ENCODE measurements at regions not wholly inside any gene's neighbourhood (a gene's known extent, or its start where the extent isn't known, plus 50 kb on each side); places are given as distances from the start of the nearest gene placed in this dataset.

DNA sequence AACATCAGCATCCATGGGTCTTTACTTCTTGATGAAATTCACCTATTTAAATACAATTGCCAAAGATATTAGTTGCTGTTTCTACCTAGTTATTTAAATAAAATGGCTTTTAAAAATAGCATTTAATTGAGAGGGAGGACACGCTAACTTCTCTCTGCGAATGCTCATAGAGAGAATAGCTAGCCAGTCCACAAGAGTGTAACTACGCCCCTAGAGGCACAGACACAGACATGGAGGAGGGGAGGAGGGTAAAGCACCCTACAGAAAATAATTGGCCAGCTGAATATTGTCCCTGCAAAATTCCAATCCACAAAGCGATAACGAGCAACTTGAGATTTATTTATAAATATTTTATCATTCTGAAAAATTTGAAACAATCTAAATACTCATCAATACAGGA lies 97.0 kb upstream of the PAPOLG start:
- no peak for DNase-seq

DNA sequence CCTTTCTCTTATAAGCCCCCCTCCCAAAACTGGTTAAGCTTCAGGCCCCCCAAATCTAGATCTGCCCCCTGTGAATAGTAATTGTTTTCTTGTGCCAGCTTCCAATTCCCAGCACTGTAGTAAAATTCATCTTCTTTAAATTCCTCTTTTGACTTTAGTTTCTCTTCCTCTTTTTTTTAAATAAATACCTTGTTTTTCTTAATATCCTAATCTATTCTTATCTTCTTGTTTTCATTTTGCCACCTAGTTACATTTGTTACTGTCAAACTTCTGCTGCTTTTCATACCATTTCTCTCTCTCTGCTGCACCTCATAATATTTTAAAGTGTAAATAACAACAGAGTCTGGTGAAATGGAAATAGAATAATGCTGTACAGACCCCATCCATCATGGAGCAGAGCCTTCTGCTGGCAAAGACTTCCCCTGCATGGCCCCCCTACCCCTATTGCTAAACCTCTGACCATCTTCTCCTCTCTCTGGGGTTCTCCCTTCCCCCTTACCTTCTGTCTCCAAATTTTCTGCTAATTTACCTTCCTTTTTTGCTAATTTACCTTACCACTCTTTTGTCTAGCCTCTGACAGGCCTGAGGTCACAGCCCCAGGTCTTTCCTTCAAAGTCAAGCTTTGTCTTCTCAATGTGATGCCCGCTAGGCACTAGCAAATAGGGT lies 94.9 kb upstream of the PAPOLG start:
- no peak for DNase-seq

DNA sequence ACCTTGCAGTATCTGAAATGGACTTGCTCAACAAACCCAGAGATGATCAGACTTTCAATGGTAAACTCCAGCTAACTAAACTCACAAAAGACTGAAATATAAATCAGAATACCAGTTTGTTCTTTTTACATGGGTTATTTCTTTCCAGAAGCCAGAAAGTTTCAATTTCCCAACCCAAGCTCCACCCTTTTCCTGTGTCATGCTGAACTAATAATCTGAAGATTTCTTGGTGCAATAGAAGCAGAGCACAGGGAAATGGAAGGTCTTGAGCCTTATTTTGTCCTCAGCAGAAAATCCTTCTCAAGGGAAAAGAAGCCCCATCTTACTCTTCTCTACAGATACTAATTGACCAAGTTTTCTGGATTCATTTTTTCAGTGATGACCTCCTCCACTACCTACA lies 93.3 kb upstream of the PAPOLG start:
- no peak for DNase-seq

DNA sequence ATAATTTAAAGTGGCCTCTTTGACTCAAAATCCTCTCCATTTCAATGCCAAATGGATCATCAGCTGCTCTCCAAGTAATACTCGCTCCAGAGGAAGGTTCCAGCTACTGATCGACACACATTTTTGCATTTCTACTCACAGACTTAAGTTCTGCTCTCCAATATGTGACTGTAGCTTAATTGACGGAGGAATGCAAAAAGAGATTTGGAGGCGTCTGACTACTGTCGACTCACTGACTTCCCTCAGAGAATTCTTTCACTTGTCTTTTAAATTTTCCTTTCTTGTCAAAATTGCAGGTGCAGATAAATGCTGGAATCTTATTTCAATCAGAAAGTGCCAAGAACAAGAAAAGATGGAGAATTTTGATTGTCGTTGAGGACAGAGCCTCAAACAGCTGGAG lies 84.1 kb upstream of the PAPOLG start:
- DNase-seq = no peak

DNA sequence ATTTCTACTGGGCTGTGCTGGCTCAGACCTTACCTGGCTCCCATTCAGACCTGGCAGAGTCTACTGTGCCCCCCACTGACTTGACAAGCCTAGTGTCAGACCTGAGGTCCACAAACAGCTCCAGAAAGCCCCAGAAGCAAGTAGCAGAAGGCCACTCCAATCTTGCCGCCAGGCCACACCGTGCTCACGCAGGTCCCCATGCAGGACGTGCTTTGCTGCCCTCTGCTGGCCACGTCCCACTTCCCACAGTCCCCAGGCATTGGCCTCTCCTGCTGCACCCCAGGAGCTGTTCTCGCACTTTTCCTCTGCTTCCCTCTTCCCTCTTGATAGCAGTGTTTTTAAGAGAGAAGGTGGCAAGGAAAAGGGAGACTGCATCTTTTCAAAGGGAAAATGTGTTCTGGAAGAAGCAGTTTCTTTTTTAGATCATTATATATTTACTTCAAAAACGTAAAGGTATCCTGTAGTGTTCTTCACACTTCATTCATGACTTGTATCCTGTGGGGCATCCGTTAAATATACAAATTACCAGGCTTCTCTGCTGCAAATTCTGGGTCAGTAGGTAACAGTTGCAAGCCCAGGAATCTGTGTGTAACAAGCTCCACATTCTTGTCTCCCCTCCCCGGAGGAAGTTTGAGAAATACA lies 81.4 kb upstream of the PAPOLG start:
- DNase-seq = peak; percentile 81

DNA sequence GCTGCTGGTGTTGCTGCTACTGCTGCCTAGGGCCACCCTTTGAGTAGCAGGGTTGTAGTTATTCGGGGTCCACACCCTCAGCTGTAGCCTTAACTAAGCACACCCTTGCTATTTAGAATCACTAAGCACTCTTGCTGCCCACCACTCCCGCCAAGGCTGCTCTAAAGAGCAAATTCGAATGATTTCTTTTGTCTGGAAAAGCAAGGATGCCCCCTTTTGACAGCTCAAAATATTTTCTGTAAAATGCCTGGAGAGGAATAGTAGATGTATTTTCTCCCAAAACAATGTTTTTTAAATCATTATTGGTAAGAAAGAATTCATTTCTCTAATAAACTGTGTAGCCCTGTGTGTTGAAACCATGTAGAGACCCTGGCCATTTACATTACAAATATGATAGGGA lies 80.8 kb upstream of the PAPOLG start:
- DNase-seq = no peak

DNA sequence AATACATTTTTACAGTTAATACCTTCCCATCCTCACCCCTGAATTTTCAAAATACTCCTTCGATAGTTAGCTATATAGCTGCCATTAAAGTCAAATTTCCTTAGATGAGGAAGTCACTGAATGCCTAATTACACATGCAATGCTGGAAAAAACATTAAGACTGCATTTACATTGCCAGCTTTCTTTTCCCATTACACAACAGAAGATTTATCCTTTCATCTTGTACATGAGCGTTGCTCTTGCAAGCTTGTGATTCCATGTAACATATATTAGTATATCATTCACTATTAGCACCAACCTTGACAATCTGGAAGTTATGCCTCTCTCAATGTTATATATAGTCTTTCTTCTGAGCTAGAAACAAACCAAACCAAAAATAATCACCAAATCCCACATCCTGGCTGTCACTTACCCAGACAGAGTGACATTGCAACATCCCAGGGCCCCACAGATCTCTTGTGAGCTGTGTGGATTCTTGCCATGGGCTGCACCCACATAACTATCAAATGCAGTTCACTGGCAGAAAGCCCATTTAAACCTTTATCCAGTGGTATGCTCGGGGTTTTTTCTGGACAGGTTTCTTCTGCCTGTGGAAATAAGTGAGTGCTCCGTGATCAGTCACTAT lies 79.2 kb upstream of the PAPOLG start:
- DNase-seq = no peak

DNA sequence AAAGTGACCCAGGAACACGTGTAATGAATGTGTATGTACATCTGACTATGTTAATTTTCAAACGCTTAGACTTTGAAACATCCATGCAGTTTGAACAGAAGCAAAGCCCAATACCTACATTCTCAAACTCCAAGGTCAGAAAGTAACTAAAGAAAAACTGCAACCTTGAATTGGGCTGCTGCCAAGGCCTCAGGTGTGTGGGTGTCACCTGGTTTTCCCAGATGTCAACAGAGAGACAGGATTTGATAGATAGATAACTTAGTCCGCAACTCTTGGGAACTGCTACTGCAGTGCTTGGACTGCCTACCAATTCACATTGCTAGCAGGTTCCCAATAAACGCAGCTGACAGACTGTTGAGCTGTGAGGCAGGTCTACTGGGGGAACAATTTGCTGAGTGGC lies 78.7 kb upstream of the PAPOLG start:
- no peak for DNase-seq

DNA sequence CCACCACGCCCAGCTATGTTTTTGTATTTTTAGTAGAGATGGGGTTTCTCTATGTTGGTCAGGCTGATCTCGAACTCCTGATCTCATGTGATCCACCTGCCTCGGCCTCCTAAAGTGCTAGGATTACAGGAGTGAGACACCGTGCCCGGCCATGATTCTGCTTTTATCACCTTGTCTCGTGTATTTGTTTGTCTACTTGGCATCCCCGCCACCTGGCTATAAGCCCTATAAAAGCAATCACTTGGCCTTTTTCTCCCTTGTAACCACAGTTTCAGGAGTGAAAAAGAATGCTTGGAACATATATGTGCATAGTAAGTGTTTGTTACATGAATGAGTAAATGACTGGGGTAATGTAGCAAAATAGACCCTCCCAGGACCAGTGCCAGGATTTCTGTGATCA lies 77.5 kb upstream of the PAPOLG start:
- DNase-seq = no peak

DNA sequence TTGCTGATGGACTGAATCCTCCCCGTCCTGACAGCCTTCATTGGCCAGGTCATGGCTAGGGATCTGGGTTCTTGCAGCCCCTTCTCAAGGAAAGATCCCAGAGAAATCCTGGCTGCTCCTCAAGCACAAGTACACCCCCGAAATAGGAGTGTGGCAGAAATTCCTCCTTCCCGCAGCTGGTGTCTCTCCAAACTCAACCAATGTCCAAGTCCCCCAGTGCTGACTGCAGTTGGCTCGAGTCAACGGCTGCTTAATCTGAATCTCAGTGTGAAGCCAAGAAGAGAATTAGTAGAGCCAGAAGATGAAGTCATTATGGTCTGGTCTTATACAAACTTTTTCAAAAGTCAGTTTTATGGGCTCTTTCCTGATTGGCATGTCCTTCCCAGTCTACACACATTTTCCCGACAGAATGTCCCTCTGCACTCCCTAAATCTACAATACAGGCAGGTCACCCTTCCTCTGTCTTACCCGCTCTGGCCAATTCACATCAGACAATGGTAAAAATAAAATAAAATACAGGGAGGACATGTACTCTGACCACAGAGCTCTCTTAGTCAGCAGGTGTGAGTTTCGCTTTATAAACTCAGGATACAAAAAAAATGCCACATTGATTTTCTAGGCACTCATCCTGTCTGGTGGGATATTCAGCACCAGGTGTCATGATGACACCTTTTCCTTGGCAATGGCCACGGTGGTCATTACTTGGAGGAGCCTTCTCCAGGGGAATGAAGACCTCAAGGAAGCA lies 76.9 kb upstream of the PAPOLG start:
- no peak for DNase-seq

DNA sequence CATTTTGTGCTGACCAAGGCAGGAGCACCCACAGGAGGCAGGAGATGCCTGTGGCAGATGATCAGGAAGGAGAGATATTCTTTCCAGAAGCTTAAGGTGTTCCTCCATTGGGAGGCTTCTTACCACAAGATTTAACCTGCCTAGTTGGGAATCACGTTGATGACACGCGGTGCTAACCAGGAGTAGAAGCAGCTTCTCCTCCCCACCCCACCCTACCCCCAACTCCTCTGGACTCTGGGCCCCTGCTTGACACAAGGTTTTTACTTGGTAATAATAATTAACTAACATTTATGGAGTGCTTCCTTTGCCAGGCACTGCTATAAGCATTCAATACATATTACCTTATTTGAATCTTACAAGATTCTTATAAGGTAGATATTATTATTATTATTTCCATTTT lies 62.5 kb upstream of the PAPOLG start:
- DNase-seq = no peak

DNA sequence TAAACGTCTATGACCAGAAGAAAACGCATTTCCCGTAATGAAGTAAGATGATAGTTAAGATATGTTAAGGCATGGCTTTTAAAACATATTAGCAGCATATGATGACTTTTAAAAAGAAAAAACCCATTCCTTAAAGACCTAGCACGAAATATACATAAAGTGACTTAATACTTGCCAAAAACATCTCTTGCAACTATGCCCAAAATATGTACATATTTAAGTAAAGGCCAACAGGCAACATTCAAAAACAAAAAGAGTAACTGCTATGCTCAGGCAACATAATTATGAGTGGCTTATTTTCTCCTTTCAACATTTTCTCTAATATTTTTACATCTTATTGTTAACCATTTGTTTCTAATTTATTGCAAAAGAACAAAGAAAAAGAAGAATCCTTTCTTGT lies 60.3 kb upstream of the PAPOLG start:
- no peak for DNase-seq

DNA sequence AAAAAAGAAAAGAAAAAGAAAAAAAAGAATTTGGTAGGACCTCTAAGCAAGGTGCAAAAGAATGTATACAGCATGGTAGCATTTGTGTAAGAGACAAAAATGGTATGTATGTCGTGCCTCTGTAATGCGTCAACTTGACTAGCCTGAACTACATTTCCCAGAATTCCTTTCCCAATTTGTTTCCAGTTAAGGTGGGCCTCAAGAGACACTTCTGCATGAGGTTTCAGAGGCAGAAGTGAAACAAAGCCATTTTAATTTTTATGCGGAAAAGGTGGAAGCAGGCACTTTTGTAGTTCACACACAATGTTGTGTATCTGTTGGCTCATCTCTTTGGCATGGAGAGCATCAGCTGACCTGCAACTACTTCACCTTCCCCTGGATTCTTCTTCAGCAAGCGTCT lies 56.5 kb upstream of the PAPOLG start:
- DNase-seq = no peak

DNA sequence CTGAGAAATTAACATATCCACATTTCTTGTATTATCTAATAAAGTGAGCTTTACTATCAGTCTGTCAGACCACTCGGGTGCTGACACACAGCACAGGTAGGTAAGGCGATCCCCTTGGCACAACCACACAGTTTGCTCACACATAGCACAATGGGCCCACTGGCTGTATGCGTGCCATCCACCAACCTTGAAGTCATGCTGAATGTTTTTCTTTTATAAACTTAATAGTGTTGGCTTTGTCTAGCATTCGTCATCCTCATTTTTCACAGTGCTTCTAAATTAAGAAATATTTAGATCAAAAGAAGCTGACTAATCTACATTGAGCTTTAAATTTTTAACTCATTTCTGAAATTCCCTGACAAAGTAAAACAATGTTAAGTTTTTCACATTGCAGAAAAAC lies 50.0 kb upstream of the PAPOLG start:
- DNase-seq = no peak

All from activated naive CD4-positive, alpha-beta T cell treated with anti-CD3 and anti-CD28 coated beads, Interleukin-2, amount 50 U/mL, for 16 hours (primary cell).